HCT116 (cell line): ENCODE measurements at regions not wholly inside any gene's neighbourhood (a gene's known extent, or its start where the extent isn't known, plus 50 kb on each side); places are given as distances from the start of the nearest gene placed in this dataset.

Source experiments
- CEBPB ChIP-seq: IDR thresholded peaks from 2 replicates; pipeline ENCODE4 v1.6.1; 2012; ENCODE audit warnings: low read depth
- EZH2 ChIP-seq: fragments of 200-600 bp; sonication (generic); IDR thresholded peaks from 2 replicates; pipeline ENCODE4 v1.6.1; 2017; ENCODE audit warnings: antibody characterized with exemption, mixed run types
- FOSL1 ChIP-seq: IDR thresholded peaks from 2 replicates; pipeline ENCODE4 v1.6.1; 2012; ENCODE audit warnings: low read depth
- POLR2A ChIP-seq: IDR thresholded peaks from 2 replicates; pipeline ENCODE4 v1.7.0; 2011; ENCODE audit warnings: borderline replicate concordance; ENCODE audit not compliant: insufficient read depth, insufficient read length; ENCODE audit errors: extremely low read depth
- SIN3A ChIP-seq: IDR thresholded peaks from 2 replicates; pipeline ENCODE4 v1.6.1; 2012; ENCODE audit warnings: low read depth
- ZNF274 ChIP-seq: fragments of 200-500 bp; sonication (Bioruptor generic); IDR thresholded peaks from 2 replicates; pipeline ENCODE4 v1.6.1; 2014; ENCODE audit warnings: mild to moderate bottlenecking, low read depth, low read length, inconsistent platforms
- TF ChIP-seq, protein P1 (sequence below), 3 experiments: fragments of 200-600 bp in 1 of 3; sonication (generic) in 1 of 3; IDR thresholded peaks in 2 of 3; conservative IDR thresholded peaks in 1 of 3; 2 replicates each; pipeline ENCODE4 v1.5.1; 2012 to 2017; ENCODE audit warnings: low read depth in 2 of 3, low read length in 2 of 3, antibody characterized with exemption in 1 of 3, borderline replicate concordance in 1 of 3, control low read depth in 1 of 3, mild to moderate bottlenecking in 1 of 3, mixed read lengths in 1 of 3, mixed run types in 1 of 3, moderate library complexity in 1 of 3; ENCODE audit not compliant: insufficient read depth in 1 of 3
- TF ChIP-seq, protein P2 (sequence below): IDR thresholded peaks from 2 replicates; pipeline ENCODE4 v1.6.1; 2012; ENCODE audit warnings: low read depth

DNA sequence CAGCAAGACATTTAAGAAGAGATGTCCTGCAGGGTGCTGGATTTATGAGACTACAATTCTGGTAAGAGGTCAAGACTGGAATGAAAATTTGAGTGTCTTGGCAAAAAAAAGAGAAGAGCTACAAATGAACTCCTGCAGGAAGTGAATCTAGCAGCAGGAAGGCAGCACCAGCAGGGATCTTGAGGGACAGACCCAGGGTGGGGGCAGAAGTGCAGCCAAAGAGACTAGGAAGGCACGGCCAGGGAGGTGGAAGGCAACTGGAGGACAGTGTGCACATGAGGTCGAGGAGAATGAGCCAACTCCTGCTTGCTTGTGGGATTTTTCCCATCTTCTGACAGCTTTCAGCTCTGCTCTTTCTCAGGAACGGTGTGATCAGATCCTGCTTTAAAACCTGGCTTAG is 263.2 kb downstream of the BUD13 start:
- TF ChIP-seq CEBPB (no peak), POLR2A (no peak), FOSL1 (no peak), SIN3A (no peak), EZH2 (no peak), ZNF274 (no peak)
- TF ChIP-seq, protein P1, sequence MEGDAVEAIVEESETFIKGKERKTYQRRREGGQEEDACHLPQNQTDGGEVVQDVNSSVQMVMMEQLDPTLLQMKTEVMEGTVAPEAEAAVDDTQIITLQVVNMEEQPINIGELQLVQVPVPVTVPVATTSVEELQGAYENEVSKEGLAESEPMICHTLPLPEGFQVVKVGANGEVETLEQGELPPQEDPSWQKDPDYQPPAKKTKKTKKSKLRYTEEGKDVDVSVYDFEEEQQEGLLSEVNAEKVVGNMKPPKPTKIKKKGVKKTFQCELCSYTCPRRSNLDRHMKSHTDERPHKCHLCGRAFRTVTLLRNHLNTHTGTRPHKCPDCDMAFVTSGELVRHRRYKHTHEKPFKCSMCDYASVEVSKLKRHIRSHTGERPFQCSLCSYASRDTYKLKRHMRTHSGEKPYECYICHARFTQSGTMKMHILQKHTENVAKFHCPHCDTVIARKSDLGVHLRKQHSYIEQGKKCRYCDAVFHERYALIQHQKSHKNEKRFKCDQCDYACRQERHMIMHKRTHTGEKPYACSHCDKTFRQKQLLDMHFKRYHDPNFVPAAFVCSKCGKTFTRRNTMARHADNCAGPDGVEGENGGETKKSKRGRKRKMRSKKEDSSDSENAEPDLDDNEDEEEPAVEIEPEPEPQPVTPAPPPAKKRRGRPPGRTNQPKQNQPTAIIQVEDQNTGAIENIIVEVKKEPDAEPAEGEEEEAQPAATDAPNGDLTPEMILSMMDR (IDR thresholded peaks at IDR 0.05 in 2 of 3, conservative IDR thresholded peaks at IDR 0.05 in 1 of 3; ENCODE audit: borderline replicate concordance in 1 of 3, insufficient read depth in 1 of 3, low read depth in 2 of 3, low read length in 2 of 3) = no peak
- TF ChIP-seq, protein P2, sequence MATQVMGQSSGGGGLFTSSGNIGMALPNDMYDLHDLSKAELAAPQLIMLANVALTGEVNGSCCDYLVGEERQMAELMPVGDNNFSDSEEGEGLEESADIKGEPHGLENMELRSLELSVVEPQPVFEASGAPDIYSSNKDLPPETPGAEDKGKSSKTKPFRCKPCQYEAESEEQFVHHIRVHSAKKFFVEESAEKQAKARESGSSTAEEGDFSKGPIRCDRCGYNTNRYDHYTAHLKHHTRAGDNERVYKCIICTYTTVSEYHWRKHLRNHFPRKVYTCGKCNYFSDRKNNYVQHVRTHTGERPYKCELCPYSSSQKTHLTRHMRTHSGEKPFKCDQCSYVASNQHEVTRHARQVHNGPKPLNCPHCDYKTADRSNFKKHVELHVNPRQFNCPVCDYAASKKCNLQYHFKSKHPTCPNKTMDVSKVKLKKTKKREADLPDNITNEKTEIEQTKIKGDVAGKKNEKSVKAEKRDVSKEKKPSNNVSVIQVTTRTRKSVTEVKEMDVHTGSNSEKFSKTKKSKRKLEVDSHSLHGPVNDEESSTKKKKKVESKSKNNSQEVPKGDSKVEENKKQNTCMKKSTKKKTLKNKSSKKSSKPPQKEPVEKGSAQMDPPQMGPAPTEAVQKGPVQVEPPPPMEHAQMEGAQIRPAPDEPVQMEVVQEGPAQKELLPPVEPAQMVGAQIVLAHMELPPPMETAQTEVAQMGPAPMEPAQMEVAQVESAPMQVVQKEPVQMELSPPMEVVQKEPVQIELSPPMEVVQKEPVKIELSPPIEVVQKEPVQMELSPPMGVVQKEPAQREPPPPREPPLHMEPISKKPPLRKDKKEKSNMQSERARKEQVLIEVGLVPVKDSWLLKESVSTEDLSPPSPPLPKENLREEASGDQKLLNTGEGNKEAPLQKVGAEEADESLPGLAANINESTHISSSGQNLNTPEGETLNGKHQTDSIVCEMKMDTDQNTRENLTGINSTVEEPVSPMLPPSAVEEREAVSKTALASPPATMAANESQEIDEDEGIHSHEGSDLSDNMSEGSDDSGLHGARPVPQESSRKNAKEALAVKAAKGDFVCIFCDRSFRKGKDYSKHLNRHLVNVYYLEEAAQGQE = no peak
